ENCODE measurements at regions not wholly inside any gene's neighbourhood (a gene's known extent, or its start where the extent isn't known, plus 50 kb on each side); places are given as distances from the start of the nearest gene placed in this dataset.

- TF ChIP-seq POLR2AphosphoS5 (IDR thresholded peaks at IDR 0.05) (no peak), CTCF (IDR thresholded peaks at IDR 0.05) (no peak), POLR2A (IDR thresholded peaks at IDR 0.05) (no peak), EP300 (IDR thresholded peaks at IDR 0.05) (no peak)
Observed at GRCh38 chr5:116939641-116940040, 365.0 kb upstream of the SEMA6A start.
